GM12878 (cell line): ENCODE measurements at regions not wholly inside any gene's neighbourhood (a gene's known extent, or its start where the extent isn't known, plus 50 kb on each side); places are given as distances from the start of the nearest gene placed in this dataset.

Experiments used
- ATAC-seq: fragments of 200-7000 bp; cut with Tn5 transposase; 3 replicates; pipeline ENCODE4 v1.9.1; 2020; ENCODE audit warnings: mild to moderate bottlenecking, moderate library complexity
- BruUV-seq: library from RNA; stranded (reverse); fragments of 400-500 nt; replicated peaks from 2 replicates; lab custom pipeline; 2021; lab: Mats Ljungman, UMichigan
- CTCF ChIA-PET: fragments of 300-600 bp; sonication (Branson Sonifier 250); formaldehyde crosslinking; extraction: SDS; loops from one replicate; lab custom pipeline; 2021; ENCODE audit warnings: inconsistent platforms; lab: Yijun Ruan, JAX
- POLR2A ChIA-PET: fragments of 350-600 bp; formaldehyde crosslinking; extraction: SDS; loops from one replicate; lab custom pipeline; 2021; ENCODE audit warnings: inconsistent platforms; lab: Charles Lee
- RAD21 ChIA-PET: fragments of 300-600 bp; sonication (Branson Sonifier 250); formaldehyde crosslinking; loops from one replicate; lab custom pipeline; 2023; ENCODE audit warnings: antibody characterized with exemption; ENCODE audit not compliant: unreplicated experiment; lab: Charles Lee
- SMC1A ChIA-PET: fragments of 300-600 bp; sonication (Branson Sonifier 250); formaldehyde crosslinking; loops from one replicate; lab custom pipeline; 2023; ENCODE audit not compliant: unreplicated experiment, uncharacterized antibody; lab: Charles Lee
- DNase-seq: peaks from one replicate; pipeline ENCODE4 v3.0.0-alpha.2; 2011; ENCODE audit warnings: low read depth, low spot score
- FAIRE-seq: peaks from 3 replicates; lab custom pipeline; 2011; peaks lifted over from hg19 to GRCh38; lab: Jason Lieb, UNC
- H2AFZ ChIP-seq: 2 replicates; pipeline ENCODE4 v1.6.0; 2011; ENCODE audit warnings: low read depth, low read length, control low read depth; ENCODE audit not compliant: control insufficient read depth
- H3K27ac ChIP-seq: 2 replicates; pipeline ENCODE4 v1.5.1; 2011; ENCODE audit warnings: control low read depth; ENCODE audit not compliant: control insufficient read depth, insufficient read depth
- H3K27me3 ChIP-seq, 2 experiments: replicated peaks in 1 of 2; 2 replicates each; pipeline versions ENCODE4 v1.6.0 to v1.6.1; 2011; ENCODE audit warnings: low read length in 1 of 2; ENCODE audit not compliant: control insufficient read depth in 2 of 2, insufficient read depth in 2 of 2
- H3K36me3 ChIP-seq, 2 experiments: 2 replicates each; pipeline ENCODE4 v1.5.1; 2011; ENCODE audit warnings: low read length in 1 of 2; ENCODE audit not compliant: control insufficient read depth in 2 of 2, insufficient read depth in 2 of 2
- H3K4me1 ChIP-seq: 2 replicates; pipeline ENCODE4 v1.6.1; 2011; ENCODE audit warnings: mild to moderate bottlenecking, low read length, moderate library complexity, mixed read lengths; ENCODE audit not compliant: control insufficient read depth, insufficient read depth
- H3K4me2 ChIP-seq: 2 replicates; pipeline ENCODE4 v1.6.0; 2011; ENCODE audit warnings: control low read depth; ENCODE audit not compliant: control insufficient read depth, insufficient read depth
- H3K4me3 ChIP-seq: fragments of 200-600 bp; sonication (generic); 2 replicates; pipeline ENCODE4 v1.5.1; 2016
- H3K79me2 ChIP-seq: 2 replicates; pipeline ENCODE4 v1.6.0; 2011; ENCODE audit warnings: low read length; ENCODE audit not compliant: control insufficient read depth, insufficient read depth
- H3K9ac ChIP-seq: 2 replicates; pipeline ENCODE4 v1.8.0; 2011; ENCODE audit warnings: low read length, control low read depth, mixed read lengths; ENCODE audit not compliant: control insufficient read depth, insufficient read depth
- H3K9me3 ChIP-seq: replicated peaks from 3 replicates; pipeline ENCODE4 v1.5.1; 2011; ENCODE audit warnings: mild to moderate bottlenecking, low read length; ENCODE audit not compliant: control insufficient read depth, insufficient read depth
- H4K20me1 ChIP-seq: 2 replicates; pipeline ENCODE4 v1.6.0; 2011; ENCODE audit not compliant: control insufficient read depth, insufficient read depth
- BHLHE40 ChIP-seq, 2 experiments: fragments of 450-650 bp in 1 of 2; IDR thresholded peaks; 2 replicates each; pipeline ENCODE4 v1.6.1; 2011 to 2017; ENCODE audit warnings: low read depth in 2 of 2, borderline replicate concordance in 1 of 2, improper control_type of control experiment in 1 of 2, low read length in 1 of 2, mild to moderate bottlenecking in 1 of 2
- GATAD2B ChIP-seq: fragments of 450-650 bp; conservative IDR thresholded peaks from 2 replicates; pipeline ENCODE4 v1.6.1; 2017; ENCODE audit warnings: low read depth, mild to moderate bottlenecking, moderate library complexity
- NBN ChIP-seq: fragments of 450-650 bp; IDR thresholded peaks from 2 replicates; pipeline ENCODE4 v1.6.1; 2016
- TCF3 ChIP-seq: IDR thresholded peaks from 2 replicates; pipeline ENCODE4 v1.6.1; 2012; ENCODE audit warnings: low read depth, mild to moderate bottlenecking, low read length, borderline replicate concordance; ENCODE audit not compliant: insufficient read depth
- WGBS: methylation state at CpG from one replicate; pipeline ENCODE4 v1.1.6; 2016; ENCODE audit warnings: low lambda C conversion rate; ENCODE audit not compliant: insufficient replicate concordance, insufficient coverage; ENCODE audit errors: missing lambda C conversion rate; 5-methylcytosine and 5-hydroxymethylcytosine counted together
- in situ Hi-C: fragments of 300-500 bp; cut with MboI; formaldehyde crosslinking; loops from 9 replicates; pipeline ENCODE4 v1.14.3; 2018; ENCODE audit warnings: mixed read lengths
- intact Hi-C: fragments of 100-400 bp; cut with micrococcal nuclease; formaldehyde crosslinking; loops from one replicate; pipeline ENCODE4 v1.14.2; 2022; ENCODE audit not compliant: unreplicated experiment
- TF ChIP-seq, protein P1 (sequence below): fragments of 450-650 bp; IDR thresholded peaks from 2 replicates; pipeline ENCODE4 v1.6.1; 2017; ENCODE audit warnings: mild to moderate bottlenecking, moderate library complexity
- TF ChIP-seq, protein P2 (sequence below): fragments of 450-650 bp; IDR thresholded peaks from 2 replicates; pipeline ENCODE4 v1.6.1; 2017; ENCODE audit warnings: antibody characterized with exemption, mild to moderate bottlenecking, moderate library complexity
- TF ChIP-seq, protein P3 (sequence below): IDR thresholded peaks from 2 replicates; pipeline ENCODE4 v1.6.1; 2012; ENCODE audit warnings: low read depth, low read length, improper control_type of control experiment

DNA sequence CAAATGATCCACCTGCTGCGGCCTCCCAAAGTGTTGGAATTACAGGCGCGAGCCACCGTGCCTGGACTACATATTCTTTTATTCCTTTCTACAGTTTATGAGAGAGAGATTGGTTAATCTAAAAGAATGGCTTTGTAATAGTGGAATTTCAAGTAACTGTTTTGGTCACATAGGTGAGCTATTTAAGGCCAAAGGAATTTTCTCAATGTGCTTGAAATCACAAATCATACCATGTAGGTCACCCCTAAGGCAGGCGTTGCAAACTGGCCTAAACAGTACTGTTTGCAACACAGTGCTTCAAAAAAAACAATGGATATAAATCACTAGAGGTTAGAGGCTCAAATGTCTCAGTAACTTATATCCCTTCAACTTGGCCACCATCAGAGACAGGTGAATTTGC lies 103.7 kb upstream of the PTPRR start:
- DNase-seq: no peak
- in situ Hi-C loops: no loop called here
- WGBS: 22% methylated on average over 5 of the region's 5 CpGs

More for the DNA sequence above, 103.7 kb upstream of the PTPRR start:
- no peak overlapping the region for H3K27ac ChIP-seq
- H3K27me3 ChIP-seq: no peaks in the 10 kb centered on the region
- no peaks in the 10 kb centered on the region for H4K20me1 ChIP-seq
- H3K9me3 ChIP-seq: no peaks in the 10 kb centered on the region
- no peak overlapping the region for H3K4me3 ChIP-seq
- ATAC-seq (no peak), FAIRE-seq (no peak)
- no peaks in the 10 kb centered on the region for H3K36me3 ChIP-seq
- H3K9ac ChIP-seq: no peak overlapping the region
- no TSS peak for BruUV-seq
- intact Hi-C loops: no loop called here
- H3K79me2 ChIP-seq: no peaks in the 10 kb centered on the region
- ChIA-PET SMC1A (no interaction called here), POLR2A (no interaction called here), CTCF (interaction anchor here (0.6 kb wide), 1 partner anchor 86 kb away, joined by 4 read pairs; no protein-coding TSS in a partner anchor), RAD21 (no interaction called here)
- no peak for TF ChIP-seq NBN
- TF ChIP-seq, protein P1, sequence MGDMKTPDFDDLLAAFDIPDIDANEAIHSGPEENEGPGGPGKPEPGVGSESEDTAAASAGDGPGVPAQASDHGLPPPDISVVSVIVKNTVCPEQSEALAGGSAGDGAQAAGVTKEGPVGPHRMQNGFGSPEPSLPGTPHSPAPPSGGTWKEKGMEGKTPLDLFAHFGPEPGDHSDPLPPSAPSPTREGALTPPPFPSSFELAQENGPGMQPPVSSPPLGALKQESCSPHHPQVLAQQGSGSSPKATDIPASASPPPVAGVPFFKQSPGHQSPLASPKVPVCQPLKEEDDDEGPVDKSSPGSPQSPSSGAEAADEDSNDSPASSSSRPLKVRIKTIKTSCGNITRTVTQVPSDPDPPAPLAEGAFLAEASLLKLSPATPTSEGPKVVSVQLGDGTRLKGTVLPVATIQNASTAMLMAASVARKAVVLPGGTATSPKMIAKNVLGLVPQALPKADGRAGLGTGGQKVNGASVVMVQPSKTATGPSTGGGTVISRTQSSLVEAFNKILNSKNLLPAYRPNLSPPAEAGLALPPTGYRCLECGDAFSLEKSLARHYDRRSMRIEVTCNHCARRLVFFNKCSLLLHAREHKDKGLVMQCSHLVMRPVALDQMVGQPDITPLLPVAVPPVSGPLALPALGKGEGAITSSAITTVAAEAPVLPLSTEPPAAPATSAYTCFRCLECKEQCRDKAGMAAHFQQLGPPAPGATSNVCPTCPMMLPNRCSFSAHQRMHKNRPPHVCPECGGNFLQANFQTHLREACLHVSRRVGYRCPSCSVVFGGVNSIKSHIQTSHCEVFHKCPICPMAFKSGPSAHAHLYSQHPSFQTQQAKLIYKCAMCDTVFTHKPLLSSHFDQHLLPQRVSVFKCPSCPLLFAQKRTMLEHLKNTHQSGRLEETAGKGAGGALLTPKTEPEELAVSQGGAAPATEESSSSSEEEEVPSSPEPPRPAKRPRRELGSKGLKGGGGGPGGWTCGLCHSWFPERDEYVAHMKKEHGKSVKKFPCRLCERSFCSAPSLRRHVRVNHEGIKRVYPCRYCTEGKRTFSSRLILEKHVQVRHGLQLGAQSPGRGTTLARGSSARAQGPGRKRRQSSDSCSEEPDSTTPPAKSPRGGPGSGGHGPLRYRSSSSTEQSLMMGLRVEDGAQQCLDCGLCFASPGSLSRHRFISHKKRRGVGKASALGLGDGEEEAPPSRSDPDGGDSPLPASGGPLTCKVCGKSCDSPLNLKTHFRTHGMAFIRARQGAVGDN: no peak
- no peak for TF ChIP-seq TCF3
- TF ChIP-seq BHLHE40 (IDR thresholded peaks at IDR 0.05; ENCODE audit: borderline replicate concordance in 1 of 2, low read depth in 2 of 2, low read length in 1 of 2): no peak
- TF ChIP-seq GATAD2B: no peak
- TF ChIP-seq, protein P2, sequence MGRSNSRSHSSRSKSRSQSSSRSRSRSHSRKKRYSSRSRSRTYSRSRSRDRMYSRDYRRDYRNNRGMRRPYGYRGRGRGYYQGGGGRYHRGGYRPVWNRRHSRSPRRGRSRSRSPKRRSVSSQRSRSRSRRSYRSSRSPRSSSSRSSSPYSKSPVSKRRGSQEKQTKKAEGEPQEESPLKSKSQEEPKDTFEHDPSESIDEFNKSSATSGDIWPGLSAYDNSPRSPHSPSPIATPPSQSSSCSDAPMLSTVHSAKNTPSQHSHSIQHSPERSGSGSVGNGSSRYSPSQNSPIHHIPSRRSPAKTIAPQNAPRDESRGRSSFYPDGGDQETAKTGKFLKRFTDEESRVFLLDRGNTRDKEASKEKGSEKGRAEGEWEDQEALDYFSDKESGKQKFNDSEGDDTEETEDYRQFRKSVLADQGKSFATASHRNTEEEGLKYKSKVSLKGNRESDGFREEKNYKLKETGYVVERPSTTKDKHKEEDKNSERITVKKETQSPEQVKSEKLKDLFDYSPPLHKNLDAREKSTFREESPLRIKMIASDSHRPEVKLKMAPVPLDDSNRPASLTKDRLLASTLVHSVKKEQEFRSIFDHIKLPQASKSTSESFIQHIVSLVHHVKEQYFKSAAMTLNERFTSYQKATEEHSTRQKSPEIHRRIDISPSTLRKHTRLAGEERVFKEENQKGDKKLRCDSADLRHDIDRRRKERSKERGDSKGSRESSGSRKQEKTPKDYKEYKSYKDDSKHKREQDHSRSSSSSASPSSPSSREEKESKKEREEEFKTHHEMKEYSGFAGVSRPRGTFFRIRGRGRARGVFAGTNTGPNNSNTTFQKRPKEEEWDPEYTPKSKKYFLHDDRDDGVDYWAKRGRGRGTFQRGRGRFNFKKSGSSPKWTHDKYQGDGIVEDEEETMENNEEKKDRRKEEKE: no peak
- TF ChIP-seq, protein P3, sequence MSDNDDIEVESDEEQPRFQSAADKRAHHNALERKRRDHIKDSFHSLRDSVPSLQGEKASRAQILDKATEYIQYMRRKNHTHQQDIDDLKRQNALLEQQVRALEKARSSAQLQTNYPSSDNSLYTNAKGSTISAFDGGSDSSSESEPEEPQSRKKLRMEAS: no peak
- H3K4me1 ChIP-seq: no peaks in the 10 kb centered on the region
- no peak overlapping the region for H3K4me2 ChIP-seq
- H2AFZ ChIP-seq: no peak overlapping the region
